ENCODE measurements at regions not wholly inside any gene's neighbourhood (a gene's known extent, or its start where the extent isn't known, plus 50 kb on each side); places are given as distances from the start of the nearest gene placed in this dataset.
"Not testable (repeated sequence)": the region's sequence is repeated elsewhere in the genome, so short reads cannot be mapped to it uniquely, and the experiment has no call there.

DNA sequence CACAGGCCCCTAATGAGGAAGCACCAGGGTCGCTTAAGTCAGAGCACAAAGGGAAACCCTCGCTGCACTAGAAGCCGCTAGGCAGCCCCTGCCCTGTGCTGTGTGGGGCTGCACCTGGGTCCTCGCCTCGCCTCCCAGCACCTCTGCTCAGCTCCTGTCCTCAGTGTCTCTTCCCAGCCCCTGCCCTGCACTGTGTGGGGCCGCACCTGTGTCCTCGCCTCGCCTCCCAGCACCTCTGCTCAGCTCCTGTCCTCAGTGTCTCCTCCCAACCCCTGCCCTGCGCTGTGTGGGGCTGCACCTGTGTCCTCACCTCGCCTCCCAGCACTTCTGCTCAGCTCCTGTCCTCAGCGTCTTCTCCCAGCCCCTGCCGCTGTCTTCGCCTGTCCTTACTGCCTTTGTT, 342.8 kb downstream of the EIPR1 start:
- DNase-seq, result no peak

DNA sequence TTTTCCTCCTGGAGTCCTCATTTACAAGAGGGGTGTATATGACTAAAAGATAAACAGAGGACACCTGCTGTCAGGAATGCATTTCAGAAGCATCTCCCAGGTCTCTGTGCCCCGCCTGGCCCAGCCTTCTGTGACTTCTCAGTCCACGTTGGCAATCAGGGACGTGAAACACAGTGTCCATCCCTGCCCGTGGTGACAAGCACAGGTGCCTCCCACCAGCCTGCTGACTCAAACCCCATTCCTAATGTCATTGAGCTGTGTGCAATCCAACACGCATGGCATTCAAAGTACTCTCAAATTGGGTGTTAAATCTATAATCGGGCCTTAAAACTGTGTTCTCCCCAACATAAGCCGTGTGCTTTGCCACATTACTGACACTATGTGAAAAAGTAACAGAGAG, 343.2 kb downstream of the EIPR1 start:
- no peak for DNase-seq

DNA sequence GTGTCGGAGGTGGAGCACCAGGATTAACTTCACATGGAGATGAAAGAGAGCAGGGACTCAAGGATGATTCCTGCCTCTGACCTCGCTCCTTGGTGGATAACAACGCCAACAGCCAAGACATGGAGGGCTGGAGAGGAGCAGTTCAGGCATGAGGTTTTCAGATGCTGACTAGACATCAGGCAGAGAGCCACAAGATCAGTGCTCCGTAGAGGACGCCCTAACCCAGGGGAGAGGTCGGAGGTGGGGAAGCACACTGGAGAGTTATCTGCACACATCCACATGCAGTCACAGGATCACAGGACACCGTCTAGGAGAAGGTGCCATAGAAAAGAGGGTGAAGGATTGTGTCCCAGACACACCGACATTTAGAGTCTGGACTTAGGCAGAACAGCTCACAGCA, 344.3 kb downstream of the EIPR1 start:
- no peak for DNase-seq

DNA sequence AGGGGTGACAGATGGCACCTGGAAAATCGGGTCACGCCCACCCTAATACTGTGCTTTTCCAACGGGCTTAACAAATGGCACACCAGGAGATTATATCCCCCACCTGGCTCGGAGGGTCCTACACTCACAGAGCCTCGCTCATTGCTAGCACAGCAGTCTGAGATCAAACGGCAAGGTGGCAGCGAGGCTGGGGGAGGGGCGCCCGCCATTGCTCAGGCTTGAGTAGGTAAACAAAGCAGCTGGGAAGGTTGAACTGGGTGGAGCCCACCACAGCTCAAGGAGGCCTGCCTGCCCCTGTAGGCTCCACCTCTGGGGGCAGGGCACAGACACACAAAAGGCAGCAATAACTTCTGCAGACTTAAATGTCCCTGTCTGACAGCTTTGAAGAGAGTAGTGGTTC, 346.8 kb downstream of the EIPR1 start:
- not testable (repeated sequence) for DNase-seq

DNA sequence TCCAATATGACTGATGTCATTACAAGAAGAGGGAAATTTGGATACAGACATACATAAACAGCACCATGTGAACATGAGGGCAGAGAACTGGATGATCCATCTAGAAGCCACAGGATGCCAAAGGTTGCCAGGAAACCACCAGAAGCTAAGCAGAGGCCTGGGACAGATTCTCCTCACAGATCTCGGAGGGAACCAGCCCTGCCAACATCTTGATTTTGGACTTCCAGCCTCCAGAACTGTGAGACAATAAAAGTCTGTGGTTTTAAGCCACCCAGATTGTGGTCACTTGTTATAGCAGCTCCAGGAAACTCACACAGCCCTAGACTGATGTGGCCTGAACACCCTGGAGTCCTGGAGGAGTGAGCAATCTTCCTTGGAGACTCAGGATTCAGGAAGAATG, 351.6 kb downstream of the EIPR1 start:
- DNase-seq, result no peak

DNA sequence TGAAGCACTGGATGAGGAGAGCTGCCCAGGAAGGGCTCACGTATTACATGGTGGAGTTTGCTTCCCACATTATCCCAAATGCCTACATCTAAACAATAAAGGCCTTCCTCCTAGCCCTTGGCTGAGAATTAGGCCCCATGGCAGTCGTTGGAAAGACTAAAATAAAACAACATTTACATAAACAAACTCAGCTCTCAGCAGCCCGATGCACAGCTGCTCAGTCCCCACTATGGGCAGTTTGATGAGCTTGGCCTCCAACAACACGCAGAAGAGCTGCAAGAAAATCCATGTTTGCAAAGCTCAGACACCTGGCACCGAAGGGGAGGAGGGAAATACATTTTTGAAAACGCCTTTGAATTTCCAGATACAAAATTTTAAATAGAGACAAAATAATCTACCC, 352.4 kb downstream of the EIPR1 start:
- no peak for DNase-seq

DNA sequence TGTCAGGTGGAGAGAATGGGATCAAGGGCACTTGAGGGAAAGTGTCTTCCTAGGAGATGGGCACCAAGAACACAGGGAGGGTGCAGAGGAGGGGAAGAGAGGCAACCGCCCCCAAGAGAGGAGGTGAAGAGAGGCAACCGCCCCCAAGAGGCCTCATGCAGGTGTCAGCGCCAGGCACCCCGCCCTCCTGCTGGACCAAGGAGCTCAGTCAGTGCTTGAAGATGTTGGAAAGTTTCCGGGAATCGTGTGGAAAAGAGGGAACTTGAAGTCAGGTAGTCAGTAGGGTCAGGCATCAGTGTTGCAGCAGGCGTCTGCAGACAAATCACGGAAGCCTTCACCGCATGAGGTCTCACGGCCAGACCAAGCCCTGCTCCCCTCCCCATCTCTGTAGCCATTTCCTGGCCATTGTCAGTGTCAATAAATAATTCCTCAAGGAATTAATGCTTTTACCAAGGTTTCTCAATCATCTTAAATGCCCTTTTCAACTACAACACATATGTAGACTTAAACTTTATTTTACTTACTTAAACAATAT, 353.1 kb downstream of the EIPR1 start:
- DNase-seq, result no peak

DNA sequence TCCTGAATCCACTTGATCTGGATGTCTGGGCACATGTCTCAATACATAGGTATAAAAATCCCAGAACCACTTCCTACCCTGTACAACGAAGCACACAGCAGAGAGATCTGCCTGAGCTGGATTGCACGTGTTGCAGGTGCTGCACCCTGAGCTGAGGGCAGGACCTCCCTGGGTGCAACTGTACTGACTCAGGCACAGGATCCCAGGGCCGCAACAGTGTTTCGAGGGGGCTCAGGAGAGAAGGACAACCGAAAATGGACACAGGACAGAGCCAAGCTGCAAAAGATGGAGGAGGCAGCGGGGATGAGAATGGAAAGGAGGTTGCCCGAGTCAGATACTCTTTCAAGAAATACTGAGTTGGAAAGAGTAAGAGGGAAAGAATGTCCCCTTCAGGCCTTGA, 354.1 kb downstream of the EIPR1 start:
- no peak for DNase-seq

DNA sequence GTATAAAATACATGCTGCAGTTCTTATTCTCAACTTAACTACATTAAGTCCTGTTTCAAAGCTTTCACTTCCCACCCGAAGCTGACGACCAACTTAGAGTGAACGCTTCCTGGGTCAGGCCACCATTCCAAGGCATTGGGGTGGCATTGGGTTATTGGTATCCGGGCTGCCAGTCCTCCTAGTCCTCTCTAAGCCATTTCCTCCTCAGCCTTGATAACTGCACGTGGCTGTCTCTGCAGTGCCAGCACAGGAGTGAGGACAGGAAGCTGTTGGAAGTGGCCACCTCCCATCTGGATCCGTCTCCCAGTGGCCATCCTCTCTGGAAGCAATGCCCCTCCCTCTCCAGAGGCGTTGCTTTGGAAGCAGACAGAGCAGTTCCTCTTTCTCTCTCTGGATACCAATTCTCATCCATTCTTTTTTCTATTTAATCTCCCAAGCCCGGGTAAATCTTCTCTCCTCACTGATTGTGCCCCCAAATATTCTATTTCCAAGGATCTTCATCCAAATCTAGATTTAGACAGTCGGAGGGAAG, 354.7 kb downstream of the EIPR1 start:
- DNase-seq, result no peak

DNA sequence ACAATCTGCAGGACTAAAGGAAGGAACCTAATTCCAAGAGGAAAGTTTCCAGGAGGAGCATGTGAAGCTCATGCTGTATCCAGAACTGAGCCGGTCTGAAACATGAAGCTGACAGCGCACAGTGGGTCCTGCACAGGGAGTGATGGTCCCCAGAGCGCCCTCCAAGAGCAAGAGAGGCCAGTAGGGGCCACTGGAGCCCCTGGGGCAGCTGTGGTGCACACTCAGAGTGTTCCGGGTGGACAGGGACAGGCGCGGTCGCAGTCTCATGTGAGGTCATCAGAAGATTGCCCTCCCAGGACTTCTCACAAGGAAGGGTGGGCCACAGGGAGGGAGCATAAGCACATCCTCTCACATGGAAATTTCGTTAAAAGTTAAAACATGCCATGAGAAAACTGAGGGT, 355.9 kb downstream of the EIPR1 start:
- no peak for DNase-seq

DNA sequence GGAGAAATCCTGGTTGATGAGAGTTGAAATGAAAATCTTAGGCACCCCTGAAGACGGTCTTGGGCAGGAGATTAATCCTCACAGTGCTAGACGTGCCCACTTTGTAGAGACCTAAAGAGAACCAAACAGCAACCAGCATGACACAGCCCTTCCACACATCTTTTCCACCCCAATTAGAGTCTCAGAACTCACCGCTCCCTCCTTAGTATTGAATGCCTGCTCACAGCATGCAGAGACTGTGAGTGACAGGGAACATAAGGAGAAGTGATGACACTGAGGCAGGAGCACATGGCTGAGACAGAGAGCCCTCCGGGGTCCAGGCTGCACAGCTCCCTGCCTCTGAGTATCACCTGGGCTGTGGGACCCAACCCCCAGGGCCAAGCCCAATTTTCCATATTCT, 367.6 kb downstream of the EIPR1 start:
- DNase-seq, result no peak

DNA sequence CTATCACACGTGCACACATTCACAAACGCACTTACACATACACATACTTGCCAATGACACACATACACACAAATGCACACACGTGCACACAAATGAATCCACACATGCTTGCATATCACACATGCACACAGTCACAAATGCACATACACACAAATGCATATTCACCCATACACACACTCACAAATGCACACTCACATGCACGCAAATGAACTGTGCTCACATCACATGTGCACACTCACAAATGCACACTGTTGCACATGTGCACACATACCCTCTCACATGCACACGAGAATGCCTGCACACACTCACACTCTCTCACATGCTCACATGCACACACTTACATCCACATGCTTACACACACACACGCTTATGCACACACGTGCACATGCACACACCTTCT, 368.1 kb downstream of the EIPR1 start:
- no peak for DNase-seq

DNA sequence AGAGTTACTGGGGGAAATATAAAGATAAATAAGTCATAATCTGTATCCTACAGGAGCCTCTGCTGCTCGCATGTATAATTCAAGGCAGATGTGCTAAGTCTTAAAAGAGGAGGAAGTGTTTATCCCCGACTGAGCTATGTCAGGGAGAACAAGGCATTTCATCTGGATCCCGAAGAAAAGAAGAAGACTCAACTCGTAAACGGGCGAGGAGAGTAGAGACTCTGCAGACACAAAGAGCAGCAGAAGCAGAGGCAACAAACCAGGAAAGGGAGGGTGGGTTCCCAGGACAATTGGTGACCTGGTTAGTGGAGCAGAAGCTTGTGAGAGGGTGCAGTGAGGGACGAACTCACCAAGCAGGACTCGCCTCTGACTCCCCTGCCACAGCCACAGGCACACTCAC, 368.6 kb downstream of the EIPR1 start:
- no peak for DNase-seq

DNA sequence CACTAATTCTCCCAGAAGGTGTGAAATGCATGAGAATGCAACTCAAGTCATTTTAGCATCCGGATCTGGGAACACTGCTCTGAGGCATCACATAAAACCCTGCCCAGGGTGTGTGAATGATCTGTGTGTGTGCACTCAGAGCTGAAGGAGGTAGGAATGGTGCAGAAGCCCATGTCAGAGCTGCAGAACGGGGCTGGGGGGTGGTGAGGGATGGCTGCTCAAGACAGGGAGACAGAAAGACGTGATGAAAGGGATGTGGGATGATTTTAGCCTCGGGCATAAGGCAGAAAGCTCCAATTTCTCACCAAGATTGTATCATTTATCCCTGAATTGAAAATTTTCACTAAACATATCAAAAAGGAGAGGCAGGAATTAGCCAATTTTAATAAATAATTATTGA, 369.1 kb downstream of the EIPR1 start:
- DNase-seq, result no peak

DNA sequence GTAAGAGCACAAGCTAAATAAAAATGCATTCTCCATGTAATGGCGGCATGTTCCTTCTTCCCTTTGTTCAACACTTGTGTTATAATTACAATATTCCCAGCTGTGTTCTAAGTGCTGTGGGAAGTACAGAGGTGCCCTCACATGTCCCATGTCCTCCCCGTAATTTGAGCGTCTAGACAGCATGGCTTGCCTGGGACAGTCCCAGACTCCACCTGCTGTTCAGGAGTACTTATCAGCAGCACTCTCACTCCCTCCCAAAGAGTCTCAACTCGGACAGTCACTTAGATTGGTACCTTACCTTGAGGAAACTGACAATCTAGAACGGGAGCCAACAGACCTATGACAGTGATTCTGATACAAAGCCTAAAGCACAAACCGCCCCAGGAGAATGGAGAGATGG, 370.5 kb downstream of the EIPR1 start:
- no peak for DNase-seq

DNA sequence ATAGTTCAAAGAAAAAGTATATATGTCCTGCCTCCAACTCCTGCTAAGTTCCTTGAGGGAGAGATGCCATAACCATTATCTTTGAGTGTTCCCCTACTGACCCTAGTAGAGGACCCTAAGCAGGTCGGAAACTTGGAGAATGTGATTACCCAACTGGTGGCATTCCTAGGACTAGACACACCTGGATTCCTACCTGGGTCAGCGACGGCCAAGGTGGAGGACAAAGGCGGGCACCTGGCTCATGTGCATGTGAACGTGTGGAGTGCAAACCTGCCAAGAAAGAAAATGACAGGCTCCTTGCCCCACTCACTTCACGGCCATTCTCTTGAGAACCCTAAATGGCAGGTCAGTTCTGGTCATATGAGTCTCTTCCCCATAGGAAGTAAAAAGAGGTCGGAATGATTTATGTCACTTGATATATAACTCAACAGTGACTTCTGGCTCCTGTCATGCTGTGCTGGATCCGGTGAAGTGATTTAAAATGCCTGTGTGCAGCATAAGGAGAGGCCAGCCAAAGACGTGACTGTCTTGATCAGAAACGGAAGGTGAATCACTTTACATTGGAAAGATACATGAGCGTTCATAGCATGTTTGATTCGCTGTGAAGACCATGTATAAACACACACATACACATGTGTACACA, 371.6 kb downstream of the EIPR1 start:
- DNase-seq, result no peak

DNA sequence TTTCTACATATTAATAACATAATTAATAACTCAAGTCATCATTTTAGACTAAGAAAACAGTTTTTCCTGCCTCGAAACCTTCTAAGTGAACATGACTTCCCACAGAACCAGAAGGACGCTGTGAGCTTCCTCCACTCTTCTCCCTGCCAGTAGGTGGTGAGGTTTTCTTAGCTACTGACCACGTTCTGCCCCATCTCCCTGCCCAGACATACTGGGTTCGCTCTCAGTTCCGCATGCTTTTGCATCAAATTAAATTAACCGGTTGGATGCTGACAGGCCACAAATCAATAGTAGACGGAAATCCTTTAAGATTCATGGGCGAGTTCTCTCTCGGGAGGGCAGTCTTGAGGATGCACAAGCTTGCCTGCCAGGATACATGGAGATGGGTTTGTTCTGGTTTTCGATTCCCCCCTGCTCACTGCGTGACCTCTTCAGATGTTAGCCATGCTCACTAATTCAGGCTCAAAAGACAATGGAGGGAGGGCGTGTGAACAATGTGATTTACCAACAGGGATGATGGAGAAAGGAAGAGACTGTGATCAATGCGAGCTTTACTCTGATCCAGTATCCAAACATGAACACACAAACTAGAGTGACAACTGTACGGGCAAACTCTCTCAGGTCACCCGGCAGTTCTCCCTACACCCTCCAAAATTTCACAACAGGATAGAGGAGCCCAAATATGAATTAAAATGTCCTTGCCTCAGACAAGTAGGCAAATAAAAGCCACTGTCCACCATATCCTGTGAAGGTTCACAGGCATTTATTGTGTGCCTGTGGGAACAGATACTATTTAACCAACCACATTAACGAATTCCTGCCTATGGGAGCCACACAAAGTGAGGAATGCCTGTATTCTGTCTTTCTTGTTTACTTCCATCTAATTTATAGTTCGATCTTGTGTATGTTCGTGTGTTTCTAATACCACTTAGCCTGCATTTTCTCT, 375.7 kb downstream of the EIPR1 start:
- no peak for DNase-seq

DNA sequence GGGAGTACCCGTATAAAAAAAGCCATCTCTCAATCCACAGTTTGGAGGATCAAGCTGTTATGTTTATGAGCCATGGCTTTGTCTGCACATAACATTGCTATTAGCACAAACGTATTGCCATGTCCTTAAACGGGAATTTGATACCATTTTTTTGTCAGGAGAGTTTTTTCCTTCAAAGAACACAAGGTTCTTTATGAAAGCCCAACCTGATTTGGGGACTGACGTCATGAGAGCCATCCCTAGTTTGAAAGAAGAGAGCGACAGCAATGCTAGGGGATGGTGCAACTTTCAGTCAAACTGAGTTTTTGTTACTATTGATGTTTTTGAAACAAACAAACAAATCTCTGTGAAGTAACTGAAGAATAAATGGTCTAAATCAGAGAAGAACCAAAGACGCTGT, 376.6 kb downstream of the EIPR1 start:
- no peak for DNase-seq

DNA sequence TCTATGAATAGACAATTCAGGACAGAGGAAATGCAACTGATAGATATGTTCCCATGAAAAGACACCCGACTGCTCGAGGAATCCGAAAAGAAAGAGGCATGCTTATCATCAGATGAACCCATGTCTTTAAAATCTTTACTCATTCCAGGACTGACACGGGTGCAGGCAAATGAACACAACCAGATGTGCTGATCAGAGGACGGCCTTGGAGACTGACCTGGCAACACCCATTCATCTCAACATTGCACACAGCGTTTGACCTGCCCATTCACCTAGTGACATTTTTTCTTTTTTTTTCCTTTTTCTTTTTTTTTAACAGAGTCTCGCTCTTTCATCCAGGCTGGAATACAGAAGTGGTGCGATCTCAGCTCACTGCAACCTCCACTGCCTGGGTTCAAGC, 377.5 kb downstream of the EIPR1 start:
- no peak for DNase-seq

DNA sequence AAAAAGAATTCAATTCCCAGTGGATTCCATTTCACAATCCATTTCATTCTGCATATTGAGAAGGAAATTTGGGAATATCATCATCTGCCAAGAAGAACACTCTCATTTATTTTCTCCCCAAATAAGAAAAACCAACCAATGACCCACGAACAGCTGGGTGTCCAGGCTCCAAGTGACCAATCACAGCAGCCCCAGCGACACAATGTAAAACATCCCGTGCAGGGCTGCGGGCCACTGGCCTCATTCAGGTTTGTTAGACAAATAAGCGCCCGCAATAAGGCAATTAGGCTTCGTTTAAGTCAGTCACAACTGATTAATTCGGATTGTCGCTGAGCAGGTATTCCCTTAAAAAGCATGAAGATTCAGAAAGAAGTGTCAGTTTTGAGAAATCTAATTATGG, 378.6 kb downstream of the EIPR1 start:
- no peak for DNase-seq

DNA sequence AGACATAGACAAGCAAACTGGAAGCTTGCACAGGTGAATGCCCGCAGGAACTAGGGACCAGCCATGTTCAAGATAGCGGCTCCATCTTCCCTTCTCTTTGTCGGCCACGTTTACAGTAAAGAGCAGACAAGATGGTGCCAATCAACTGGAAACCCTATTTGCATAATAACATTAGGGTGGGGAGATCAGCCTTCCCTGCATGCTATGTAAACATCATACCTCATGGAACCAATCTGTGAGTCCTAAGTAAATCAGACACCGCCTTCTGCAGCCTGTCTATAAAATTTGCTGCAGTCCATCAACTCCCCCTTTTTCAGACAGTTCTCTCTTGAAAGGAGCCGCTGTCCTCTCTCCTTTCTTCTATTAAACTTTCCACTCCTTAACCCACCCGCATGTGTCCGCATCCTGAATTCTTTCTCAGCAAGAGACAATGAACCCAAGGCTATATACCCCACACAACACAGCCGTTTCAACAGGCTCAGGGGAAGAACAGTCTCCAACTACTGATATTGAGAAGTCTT, 384.4 kb downstream of the EIPR1 start:
- DNase-seq, result no peak

DNA sequence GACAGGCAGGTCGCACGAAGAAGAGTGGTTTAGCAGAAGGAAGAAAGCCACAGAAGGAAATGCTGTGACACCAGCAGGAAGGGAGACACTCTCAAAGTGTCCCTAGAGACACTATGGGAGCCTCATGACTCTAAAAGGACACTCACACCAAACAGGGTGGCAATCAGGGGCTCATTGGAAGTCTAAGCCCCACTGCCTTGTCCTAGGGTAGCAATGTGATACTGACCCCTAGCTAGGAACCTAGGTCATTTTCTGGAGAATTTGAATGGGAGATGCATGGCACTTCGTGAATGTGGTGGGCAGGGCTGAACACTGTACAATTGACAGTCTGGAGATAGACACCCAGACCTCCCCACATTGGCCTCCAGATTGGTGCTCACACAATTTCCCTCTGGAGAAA, 385.0 kb downstream of the EIPR1 start:
- no peak for DNase-seq

DNA sequence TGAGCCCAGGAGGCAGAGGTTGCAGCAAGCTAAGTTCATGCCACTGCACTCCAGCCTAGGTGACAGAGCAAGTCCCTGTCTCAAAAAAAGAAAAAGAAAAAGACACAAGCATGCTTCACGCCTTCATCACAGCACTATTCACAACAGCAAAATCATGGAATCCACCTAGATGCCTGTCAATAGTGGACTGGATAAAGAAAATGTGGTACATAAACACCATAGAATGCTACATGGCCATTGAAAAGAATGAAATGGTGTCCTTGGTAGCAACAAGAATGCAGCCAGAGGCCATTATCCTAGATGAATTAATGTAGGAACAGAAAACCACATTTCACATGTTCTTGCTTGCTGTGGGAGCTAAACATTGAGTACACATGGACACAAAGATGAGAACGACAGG, 392.6 kb downstream of the EIPR1 start:
- no peak for DNase-seq

DNA sequence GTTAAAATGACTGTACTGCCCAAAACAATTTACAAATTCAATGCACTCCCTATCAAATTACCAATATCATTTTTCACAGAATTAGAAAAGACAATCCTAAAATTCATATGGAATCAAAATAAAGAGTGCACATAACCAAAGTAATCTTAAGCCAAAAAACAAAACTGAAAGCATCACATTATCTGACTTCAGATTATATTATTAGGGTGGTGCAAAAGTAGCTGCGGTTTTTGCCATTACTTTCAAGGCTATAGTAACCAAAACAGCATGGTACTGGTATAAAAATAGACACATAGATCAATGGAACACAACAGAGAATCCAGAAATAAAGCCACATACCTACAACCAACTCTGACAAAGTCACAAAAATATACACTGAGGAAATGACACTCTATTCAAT, 396.6 kb downstream of the EIPR1 start:
- no peak for DNase-seq

All from activated naive CD4-positive, alpha-beta T cell treated with Interleukin-2 at 50 U/mL for 16 hours (primary cell).